Neural crest cell (in vitro differentiated cells): ENCODE measurements at regions not wholly inside any gene's neighbourhood (a gene's known extent, or its start where the extent isn't known, plus 50 kb on each side); places are given as distances from the start of the nearest gene placed in this dataset.

Experiments
- DNase-seq: peaks from one replicate; pipeline ENCODE4 v3.0.0; 2021; ENCODE audit warnings: low read depth, mixed read lengths, low spot score
- H3K27ac Mint-ChIP-seq: one replicate; pipeline ENCODE4 v1.8.0; 2021; ENCODE audit warnings: mild to moderate bottlenecking, mixed read lengths; ENCODE audit not compliant: unreplicated experiment
- H3K27me3 Mint-ChIP-seq: 2 replicates; pipeline ENCODE4 v1.8.0; 2021; ENCODE audit warnings: low read depth, mild to moderate bottlenecking, mixed read lengths
- H3K36me3 Mint-ChIP-seq: 2 replicates; pipeline ENCODE4 v1.8.0; 2021; ENCODE audit warnings: low read depth, mild to moderate bottlenecking, mixed read lengths
- H3K4me1 Mint-ChIP-seq: 2 replicates; pipeline ENCODE4 v1.8.0; 2021; ENCODE audit warnings: mixed read lengths
- H3K4me3 Mint-ChIP-seq: one replicate; pipeline ENCODE4 v1.8.0; 2021; ENCODE audit warnings: mild to moderate bottlenecking, mixed read lengths
- H3K9me3 Mint-ChIP-seq: 2 replicates; pipeline ENCODE4 v1.8.0; 2021; ENCODE audit warnings: mixed read lengths
- TF ChIP-seq, protein P1 (sequence below): fragments of 200-600 bp; sonication (generic); conservative IDR thresholded peaks from 2 replicates; pipeline ENCODE4 v1.5.0; 2021; ENCODE audit warnings: antibody characterized with exemption, mild to moderate bottlenecking

DNA sequence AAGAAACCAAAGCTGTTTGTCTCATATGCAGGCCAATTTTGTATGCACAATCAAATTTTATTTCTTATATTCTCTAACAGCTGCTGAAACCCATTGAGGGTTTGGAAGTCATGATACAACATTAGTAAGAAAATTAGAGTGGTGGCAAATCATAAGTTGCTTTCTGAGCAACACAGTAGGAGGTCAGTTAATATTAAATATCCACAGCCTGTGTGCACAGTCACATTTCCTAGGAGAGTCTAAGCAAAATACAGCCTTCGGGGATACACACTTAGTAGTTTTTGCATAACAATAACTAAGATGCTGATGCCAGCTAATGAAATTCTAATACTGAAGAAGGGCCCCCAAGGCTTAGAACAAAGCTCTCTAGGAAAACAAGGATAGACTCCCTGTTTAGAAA lies 209.6 kb upstream of the E2F7 start:
- Mint-ChIP-seq H3K27me3 (no peaks in the 10 kb centered on the region), H3K4me3 (no peak overlapping the region), H3K9me3 (no peaks in the 10 kb centered on the region), H3K4me1 (no peaks in the 10 kb centered on the region), H3K36me3 (no peaks in the 10 kb centered on the region), H3K27ac (no peak overlapping the region)
- no peak for DNase-seq
- TF ChIP-seq, protein P1, sequence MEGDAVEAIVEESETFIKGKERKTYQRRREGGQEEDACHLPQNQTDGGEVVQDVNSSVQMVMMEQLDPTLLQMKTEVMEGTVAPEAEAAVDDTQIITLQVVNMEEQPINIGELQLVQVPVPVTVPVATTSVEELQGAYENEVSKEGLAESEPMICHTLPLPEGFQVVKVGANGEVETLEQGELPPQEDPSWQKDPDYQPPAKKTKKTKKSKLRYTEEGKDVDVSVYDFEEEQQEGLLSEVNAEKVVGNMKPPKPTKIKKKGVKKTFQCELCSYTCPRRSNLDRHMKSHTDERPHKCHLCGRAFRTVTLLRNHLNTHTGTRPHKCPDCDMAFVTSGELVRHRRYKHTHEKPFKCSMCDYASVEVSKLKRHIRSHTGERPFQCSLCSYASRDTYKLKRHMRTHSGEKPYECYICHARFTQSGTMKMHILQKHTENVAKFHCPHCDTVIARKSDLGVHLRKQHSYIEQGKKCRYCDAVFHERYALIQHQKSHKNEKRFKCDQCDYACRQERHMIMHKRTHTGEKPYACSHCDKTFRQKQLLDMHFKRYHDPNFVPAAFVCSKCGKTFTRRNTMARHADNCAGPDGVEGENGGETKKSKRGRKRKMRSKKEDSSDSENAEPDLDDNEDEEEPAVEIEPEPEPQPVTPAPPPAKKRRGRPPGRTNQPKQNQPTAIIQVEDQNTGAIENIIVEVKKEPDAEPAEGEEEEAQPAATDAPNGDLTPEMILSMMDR, result no peak

- DNase-seq, result no peak
- Mint-ChIP-seq H3K9me3 (no peaks in the 10 kb centered on the region), H3K4me1 (no peaks in the 10 kb centered on the region), H3K27ac (no peak overlapping the region), H3K27me3 (no peaks in the 10 kb centered on the region), H3K36me3 (no peaks in the 10 kb centered on the region), H3K4me3 (no peak overlapping the region)
- TF ChIP-seq, protein P1, result no peak
Measured at GRCh38 chr12:77273898-77274297, 208.5 kb upstream of the E2F7 start.

DNA sequence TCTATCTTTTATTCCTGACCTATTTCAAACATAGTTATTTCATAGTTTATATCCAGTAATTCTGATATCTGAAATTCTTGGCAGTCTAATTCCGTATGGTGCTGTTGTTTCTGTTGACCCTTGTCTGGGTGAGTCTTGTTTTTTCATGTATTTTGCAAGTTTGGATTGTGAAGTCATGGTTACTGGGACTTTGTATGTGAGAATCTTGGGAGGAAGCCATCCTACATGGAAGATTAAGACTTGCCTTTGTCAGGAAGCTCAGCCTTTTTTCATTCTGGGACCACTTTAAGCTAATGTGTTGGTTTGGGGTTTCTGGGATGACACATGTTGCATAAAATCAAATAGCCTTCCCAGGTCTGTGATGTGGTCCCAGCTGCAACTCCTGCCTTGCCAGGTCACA lies 191.6 kb upstream of the E2F7 start:
- Mint-ChIP-seq H3K4me1 (no peaks in the 10 kb centered on the region), H3K9me3 (peaks cover 2% of the 10 kb centered on the region), H3K4me3 (no peak overlapping the region), H3K27me3 (no peaks in the 10 kb centered on the region), H3K36me3 (peaks cover 1% of the 10 kb centered on the region), H3K27ac (no peak overlapping the region)
- TF ChIP-seq, protein P1, result no peak
- no peak for DNase-seq

GRCh38 chr12:77253321-77253720 lies 188.0 kb upstream of the E2F7 start:
- no peak overlapping the region for H3K27ac Mint-ChIP-seq
- no peaks in the 10 kb centered on the region for H3K9me3 Mint-ChIP-seq
- H3K36me3 Mint-ChIP-seq, result no peaks in the 10 kb centered on the region
- no peak overlapping the region for H3K4me3 Mint-ChIP-seq
- TF ChIP-seq, protein P1, result no peak
- H3K27me3 Mint-ChIP-seq, result no peaks in the 10 kb centered on the region
- H3K4me1 Mint-ChIP-seq, result no peaks in the 10 kb centered on the region
- DNase-seq, result no peak

- H3K9me3 Mint-ChIP-seq, result no peaks in the 10 kb centered on the region
- no peak overlapping the region for H3K4me3 Mint-ChIP-seq
- H3K27ac Mint-ChIP-seq, result no peak overlapping the region
- TF ChIP-seq, protein P1, result no peak
- H3K4me1 Mint-ChIP-seq, result no peaks in the 10 kb centered on the region
- H3K27me3 Mint-ChIP-seq, result no peaks in the 10 kb centered on the region
- H3K36me3 Mint-ChIP-seq, result no peaks in the 10 kb centered on the region
- no peak for DNase-seq
Measured at GRCh38 chr12:77251799-77252198, 186.4 kb upstream of the E2F7 start.

GRCh38 chr12:77249892-77250291 lies 184.5 kb upstream of the E2F7 start:
- Mint-ChIP-seq H3K4me1 (no peaks in the 10 kb centered on the region), H3K9me3 (no peaks in the 10 kb centered on the region), H3K27ac (no peak overlapping the region), H3K4me3 (no peak overlapping the region), H3K36me3 (no peaks in the 10 kb centered on the region), H3K27me3 (no peaks in the 10 kb centered on the region)
- DNase-seq, result no peak
- TF ChIP-seq, protein P1, result no peak
